ENCODE measurements at regions not wholly inside any gene's neighbourhood (a gene's known extent, or its start where the extent isn't known, plus 50 kb on each side); places are given as distances from the start of the nearest gene placed in this dataset.

DNA sequence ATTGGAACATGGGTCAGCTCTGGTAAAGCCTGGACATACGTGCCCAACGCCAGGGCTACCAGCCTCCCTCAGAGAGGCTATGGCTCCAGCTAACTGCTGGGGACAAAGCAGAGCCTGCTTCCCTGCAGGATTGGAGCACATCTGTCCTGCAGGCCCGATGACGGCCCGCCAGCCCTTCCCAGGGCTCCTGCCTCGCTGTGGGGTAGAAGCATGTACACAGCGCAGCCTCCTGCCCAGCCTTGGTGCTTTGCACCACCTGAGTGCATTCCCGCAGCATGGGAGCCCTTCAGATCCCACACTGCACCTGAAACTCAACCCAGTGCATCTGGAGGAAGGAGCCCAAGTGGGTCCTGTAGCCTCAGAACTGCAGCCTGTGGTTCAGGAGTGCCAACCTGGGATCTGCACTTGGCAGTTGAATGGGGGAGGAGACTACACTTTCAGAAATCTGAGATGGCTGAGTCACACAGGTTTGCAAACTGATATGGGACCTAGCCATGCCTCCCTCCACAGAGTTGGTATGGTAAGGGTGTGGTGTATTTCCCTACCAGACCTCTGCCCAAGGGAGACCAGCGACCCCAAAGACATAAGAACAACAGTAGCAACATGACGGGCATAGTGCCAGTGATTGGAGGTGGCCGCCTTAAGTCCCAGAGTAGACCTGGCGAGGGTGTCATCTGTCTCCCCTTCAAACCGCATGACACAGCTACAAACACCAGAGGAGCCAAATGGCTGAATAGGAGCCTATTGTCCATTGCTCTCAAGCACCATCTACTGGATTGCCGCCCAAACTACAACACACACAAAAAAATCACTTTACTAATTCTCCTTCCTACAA is 273.9 kb upstream of the MIS18BP1 start:
- Histone ChIP-seq H3K9me3 (replicated peaks; ENCODE audit: control insufficient read depth, insufficient read depth, low read length) (peaks cover 2% of the 10 kb centered on the region), H3K36me3 (ENCODE audit: control insufficient read depth in 2 of 2, extremely low read depth in 1 of 2, insufficient read depth in 2 of 2, low read length in 2 of 2) (no peaks in the 10 kb centered on the region), H2AFZ (ENCODE audit: low read depth, low read length) (no peak overlapping the region), H3K9ac (replicated peaks; ENCODE audit: extremely low read depth, insufficient read depth, low read length) (no peak overlapping the region), H4K20me1 (replicated peaks; ENCODE audit: control insufficient read depth, extremely low read depth, insufficient read depth, low read length) (no peaks in the 10 kb centered on the region), H3K4me1 (ENCODE audit: control insufficient read depth, extremely low read depth, insufficient read depth, low read length) (no peaks in the 10 kb centered on the region), H3K9me1 (replicated peaks; ENCODE audit: control insufficient read depth, extremely low read depth, insufficient read depth, low read length) (no peaks in the 10 kb centered on the region), H3K27ac (ENCODE audit: insufficient read depth, low read depth, low read length) (no peak overlapping the region), H3K27me3 (ENCODE audit: control insufficient read depth in 2 of 2, insufficient read depth in 2 of 2, low read length in 2 of 2) (no peaks in the 10 kb centered on the region), H3K4me2 (ENCODE audit: insufficient read depth, low read length) (no peak overlapping the region), H3K79me2 (ENCODE audit: control insufficient read depth, insufficient read depth, low read length) (no peaks in the 10 kb centered on the region), H3K4me3 (replicated peaks in 1 of 3; ENCODE audit: insufficient read depth in 1 of 3, low read depth in 1 of 3, low read length in 3 of 3) (no peak overlapping the region)
- FAIRE-seq, result no peak
- intact Hi-C loops (cut with micrococcal nuclease) (no loop called here), dilution Hi-C loops (cut with MboI; ENCODE audit: extremely low pct_ligation_motif_present, low sequenced_read_pairs) (no loop called here)
- no TSS peak for BruUV-seq (replicated peaks)
- ChIA-PET CTCF (no interaction called here), POLR2A (no interaction called here)
- TF ChIP-seq CTCF (IDR thresholded peaks at IDR 0.05; ENCODE audit: extremely low read depth in 1 of 2, insufficient read depth in 1 of 2, low read depth in 1 of 2, low read length in 2 of 2), result peak in 1 of 2 donors; percentile 16
- no peak for TF ChIP-seq EZH2 (IDR thresholded peaks at IDR 0.05; ENCODE audit: borderline replicate concordance, low read depth, low read length, severe bottlenecking)
- no peak for DNase-seq (ENCODE audit: low read depth, low spot score)

- intact Hi-C loops (cut with micrococcal nuclease), result no loop called here
- Histone ChIP-seq H2AFZ (ENCODE audit: low read depth, low read length) (no peak overlapping the region), H3K4me3 (replicated peaks in 1 of 3; ENCODE audit: insufficient read depth in 1 of 3, low read depth in 1 of 3, low read length in 3 of 3) (no peak overlapping the region), H3K4me2 (ENCODE audit: insufficient read depth, low read length) (no peak overlapping the region), H3K79me2 (ENCODE audit: control insufficient read depth, insufficient read depth, low read length) (no peaks in the 10 kb centered on the region), H3K27me3 (ENCODE audit: control insufficient read depth in 2 of 2, insufficient read depth in 2 of 2, low read length in 2 of 2) (no peaks in the 10 kb centered on the region), H3K9ac (replicated peaks; ENCODE audit: extremely low read depth, insufficient read depth, low read length) (no peak overlapping the region), H3K4me1 (ENCODE audit: control insufficient read depth, extremely low read depth, insufficient read depth, low read length) (no peaks in the 10 kb centered on the region), H3K9me1 (replicated peaks; ENCODE audit: control insufficient read depth, extremely low read depth, insufficient read depth, low read length) (no peaks in the 10 kb centered on the region), H3K9me3 (replicated peaks; ENCODE audit: control insufficient read depth, insufficient read depth, low read length) (no peaks in the 10 kb centered on the region), H4K20me1 (replicated peaks; ENCODE audit: control insufficient read depth, extremely low read depth, insufficient read depth, low read length) (no peaks in the 10 kb centered on the region), H3K36me3 (ENCODE audit: control insufficient read depth in 2 of 2, extremely low read depth in 1 of 2, insufficient read depth in 2 of 2, low read length in 2 of 2) (no peaks in the 10 kb centered on the region), H3K27ac (ENCODE audit: insufficient read depth, low read depth, low read length) (no peak overlapping the region)
- POLR2A ChIA-PET, result no interaction called here
- TF ChIP-seq POLR2AphosphoS5 (IDR thresholded peaks at IDR 0.05; ENCODE audit: insufficient read depth, low read depth, low read length) (no peak), GATA2 (IDR thresholded peaks at IDR 0.05; ENCODE audit: insufficient read depth, insufficient read length, low read depth, low read length) (no peak), EZH2 (IDR thresholded peaks at IDR 0.05; ENCODE audit: borderline replicate concordance, low read depth, low read length, severe bottlenecking) (no peak), CTCF (IDR thresholded peaks at IDR 0.05; ENCODE audit: extremely low read depth in 1 of 2, insufficient read depth in 1 of 2, low read depth in 1 of 2, low read length in 2 of 2) (no peak), MYC (IDR thresholded peaks at IDR 0.05; ENCODE audit: low read depth, low read length) (no peak), POLR2A (IDR thresholded peaks at IDR 0.05; ENCODE audit: low read depth, low read length) (no peak), MAX (IDR thresholded peaks at IDR 0.05; ENCODE audit: insufficient read depth, insufficient read length) (no peak), JUN (IDR thresholded peaks at IDR 0.05; ENCODE audit: borderline replicate concordance, insufficient read depth, insufficient read length, low read depth) (no peak), FOS (IDR thresholded peaks at IDR 0.05; ENCODE audit: borderline replicate concordance, insufficient read depth, low read length) (no peak)
- dilution Hi-C loops (cut with MboI; ENCODE audit: extremely low pct_ligation_motif_present, low sequenced_read_pairs), result no loop called here
- BruUV-seq (replicated peaks), result no TSS peak
- FAIRE-seq (no peak), DNase-seq (ENCODE audit: low read depth, low spot score) (no peak)
- CTCF ChIA-PET, result no interaction called here
These were observed 266.8 kb upstream of the MIS18BP1 start for GRCh38 chr14:45519766-45520165.

Data from endothelial cell of umbilical vein (primary cell).